ENCODE measurements at regions not wholly inside any gene's neighbourhood (a gene's known extent, or its start where the extent isn't known, plus 50 kb on each side); places are given as distances from the start of the nearest gene placed in this dataset.

DNA sequence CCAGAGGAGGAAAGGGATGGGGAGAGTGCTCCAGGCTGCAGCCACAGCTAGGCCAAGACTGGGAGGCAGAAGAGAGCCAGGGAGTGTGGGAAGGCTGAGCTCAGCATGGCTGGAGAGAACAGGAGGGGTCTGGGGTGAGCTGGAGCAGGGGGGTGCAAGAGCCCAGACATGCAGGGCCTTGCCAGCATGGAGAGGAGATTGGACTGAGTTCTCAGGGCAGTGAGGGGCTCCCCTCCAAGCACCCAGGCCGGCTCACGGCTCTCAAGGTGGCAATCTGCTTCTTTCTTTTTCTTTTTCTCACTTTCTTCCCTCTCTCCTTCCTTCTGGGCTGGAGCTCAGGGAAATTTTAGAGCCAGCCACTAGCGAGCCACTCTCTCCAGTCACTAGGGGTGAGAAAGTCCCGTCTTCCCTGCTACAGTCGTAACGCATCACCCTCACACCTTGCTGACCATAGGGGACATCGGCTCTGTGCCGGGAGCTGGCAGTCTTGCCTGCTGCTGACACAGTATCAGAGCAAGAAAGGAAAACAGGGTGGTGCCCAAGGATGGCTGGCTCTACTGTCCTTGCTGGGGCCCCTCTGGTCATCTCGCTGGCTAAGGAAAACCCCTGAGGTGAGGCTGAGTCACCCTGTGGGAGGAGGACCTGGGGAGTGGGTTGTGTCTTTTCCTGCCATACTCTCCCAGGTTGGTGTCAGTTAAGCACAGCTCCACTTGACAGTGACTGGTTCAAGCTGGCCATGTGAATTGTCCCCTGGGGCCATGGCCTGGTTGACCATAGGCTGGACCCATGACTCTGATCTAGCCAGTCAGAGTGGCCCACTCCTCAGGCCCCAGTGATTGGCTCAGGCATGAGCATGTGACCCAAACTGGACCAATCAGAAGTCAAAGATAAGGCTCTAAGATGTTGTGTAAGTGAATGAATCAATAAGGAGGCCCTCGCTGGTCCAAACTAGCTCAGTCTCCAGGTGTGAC lies 135.1 kb upstream of the PMEPA1 start:
- no peak for ATAC-seq
- 90 to 91% methylated on average over 10 of the region's 10 CpGs for WGBS, 2 donors
- no peak for DNase-seq
- TF ChIP-seq, protein P1, sequence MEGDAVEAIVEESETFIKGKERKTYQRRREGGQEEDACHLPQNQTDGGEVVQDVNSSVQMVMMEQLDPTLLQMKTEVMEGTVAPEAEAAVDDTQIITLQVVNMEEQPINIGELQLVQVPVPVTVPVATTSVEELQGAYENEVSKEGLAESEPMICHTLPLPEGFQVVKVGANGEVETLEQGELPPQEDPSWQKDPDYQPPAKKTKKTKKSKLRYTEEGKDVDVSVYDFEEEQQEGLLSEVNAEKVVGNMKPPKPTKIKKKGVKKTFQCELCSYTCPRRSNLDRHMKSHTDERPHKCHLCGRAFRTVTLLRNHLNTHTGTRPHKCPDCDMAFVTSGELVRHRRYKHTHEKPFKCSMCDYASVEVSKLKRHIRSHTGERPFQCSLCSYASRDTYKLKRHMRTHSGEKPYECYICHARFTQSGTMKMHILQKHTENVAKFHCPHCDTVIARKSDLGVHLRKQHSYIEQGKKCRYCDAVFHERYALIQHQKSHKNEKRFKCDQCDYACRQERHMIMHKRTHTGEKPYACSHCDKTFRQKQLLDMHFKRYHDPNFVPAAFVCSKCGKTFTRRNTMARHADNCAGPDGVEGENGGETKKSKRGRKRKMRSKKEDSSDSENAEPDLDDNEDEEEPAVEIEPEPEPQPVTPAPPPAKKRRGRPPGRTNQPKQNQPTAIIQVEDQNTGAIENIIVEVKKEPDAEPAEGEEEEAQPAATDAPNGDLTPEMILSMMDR (IDR thresholded peaks at IDR 0.05), result no peak
- H3K36me3 ChIP-seq, result no peaks in the 10 kb centered on the region
- no peak overlapping the region for H3K4me3 ChIP-seq
- intact Hi-C loops (cut with DNase I), result no loop called here
- peaks cover 0 to 4% (median 0%) of the 10 kb centered on the region in 9 donors for H3K4me1 ChIP-seq
- no peak overlapping the region for H3K27ac ChIP-seq
- H3K27me3 ChIP-seq, result peaks cover 0 to 6% (median 0%) of the 10 kb centered on the region in 7 donors
- no peaks in the 10 kb centered on the region for H3K9me3 ChIP-seq

DNA sequence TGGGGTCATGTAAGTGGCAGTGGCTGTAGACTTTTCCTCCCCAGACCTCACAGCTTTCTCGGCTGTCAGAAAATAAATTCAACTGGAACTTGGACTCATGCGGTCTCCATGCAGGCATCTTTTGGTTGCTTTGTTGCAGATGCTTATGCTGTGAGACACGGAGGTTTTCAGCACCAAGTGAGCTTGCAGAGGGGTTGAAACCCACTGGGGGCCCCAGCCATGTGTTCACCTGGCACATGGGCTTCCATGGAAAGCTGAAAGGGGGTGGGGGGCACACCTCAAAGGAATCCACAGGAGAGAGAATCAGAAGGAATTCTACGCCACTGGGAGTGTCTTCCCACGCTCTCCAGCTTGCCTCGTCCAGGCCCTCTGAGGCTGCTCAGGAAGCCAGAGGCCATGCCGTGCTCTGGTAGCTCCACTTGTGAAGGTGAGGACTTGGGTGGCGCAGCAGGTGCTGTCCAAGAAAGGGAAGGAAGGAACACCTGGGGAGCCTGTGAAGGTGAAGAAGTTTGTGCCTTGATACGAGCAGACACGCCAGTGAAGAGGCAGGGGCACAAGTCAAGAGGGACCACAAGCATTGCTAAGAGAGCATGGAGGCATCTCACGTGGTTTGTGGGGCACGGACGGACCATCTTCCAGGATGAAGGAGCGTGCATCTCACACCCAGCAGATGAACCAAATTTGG lies 134.3 kb upstream of the PMEPA1 start:
- Histone ChIP-seq H3K4me1 (peaks cover 0 to 12% (median 0%) of the 10 kb centered on the region in 9 donors), H3K4me3 (no peak overlapping the region), H3K27ac (no peak overlapping the region), H3K36me3 (no peaks in the 10 kb centered on the region), H3K27me3 (peaks cover 0 to 6% (median 0%) of the 10 kb centered on the region in 7 donors), H3K9me3 (no peaks in the 10 kb centered on the region)
- DNase-seq (no peak), ATAC-seq (no peak)
- TF ChIP-seq, protein P1 (IDR thresholded peaks at IDR 0.05), result no peak
- intact Hi-C loops (cut with DNase I), result no loop called here
- WGBS, 2 donors, result 96% methylated on average over 14 of the region's 14 CpGs

DNA sequence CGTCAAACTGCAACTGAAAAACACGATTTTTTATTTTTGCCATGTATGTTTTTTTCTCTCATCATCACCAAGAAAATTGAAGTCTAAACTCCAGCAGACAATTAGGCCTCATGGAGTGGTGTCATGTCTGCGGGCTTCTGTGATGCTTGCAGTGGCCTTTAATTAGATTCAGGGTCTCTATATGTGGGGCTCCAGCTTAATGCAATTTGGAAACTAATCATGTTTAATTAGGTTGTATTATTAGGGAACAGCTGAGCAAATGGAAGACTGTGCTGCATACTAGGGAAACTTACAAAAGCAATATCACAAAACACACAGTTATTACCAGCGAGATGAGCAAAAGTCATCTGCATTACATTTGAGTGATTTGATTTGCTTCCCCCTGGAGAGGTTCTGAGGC lies 132.9 kb upstream of the PMEPA1 start:
- TF ChIP-seq, protein P1 (IDR thresholded peaks at IDR 0.05), result no peak
- Histone ChIP-seq H3K27me3 (peaks cover 0 to 6% (median 0%) of the 10 kb centered on the region in 7 donors), H3K27ac (no peak overlapping the region), H3K36me3 (no peaks in the 10 kb centered on the region), H3K9me3 (no peaks in the 10 kb centered on the region), H3K4me1 (peaks cover 0 to 21% (median 0%) of the 10 kb centered on the region in 9 donors), H3K4me3 (no peak overlapping the region)
- 89 to 92% methylated on average over 4 of the region's 4 CpGs for WGBS, 2 donors
- DNase-seq (no peak), ATAC-seq (no peak)
- intact Hi-C loops (cut with DNase I), result no loop called here

DNA sequence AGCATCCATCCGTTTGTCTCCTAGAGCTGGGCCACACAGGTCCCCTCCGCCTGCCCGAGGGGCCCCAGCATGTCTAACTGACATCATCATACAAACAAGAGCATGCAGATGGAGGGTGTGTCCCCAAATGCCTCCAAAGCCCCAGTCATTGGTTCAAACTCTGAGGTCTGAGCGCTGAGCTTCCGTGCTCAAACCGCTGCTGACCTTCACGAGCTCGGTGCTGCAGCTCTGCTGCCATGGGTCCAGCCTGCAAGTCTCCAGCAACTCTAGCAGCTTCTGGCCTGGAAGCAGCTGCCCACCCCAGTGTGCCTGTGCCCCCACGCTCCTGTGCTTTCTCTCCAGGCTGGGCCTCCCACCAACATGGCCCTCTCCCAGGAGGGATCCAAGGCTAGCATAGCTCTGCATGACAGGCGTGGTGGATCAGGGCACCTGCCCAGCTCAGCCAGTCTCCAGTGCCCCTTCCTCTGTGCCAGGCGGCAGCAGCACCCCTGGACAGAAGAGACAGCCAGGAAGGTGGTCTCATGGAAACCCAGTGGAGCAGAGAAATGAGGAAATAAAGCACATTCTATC lies 131.6 kb upstream of the PMEPA1 start:
- Histone ChIP-seq H3K27ac (no peak overlapping the region), H3K36me3 (no peaks in the 10 kb centered on the region), H3K27me3 (peaks cover 0 to 6% (median 0%) of the 10 kb centered on the region in 7 donors), H3K9me3 (no peaks in the 10 kb centered on the region), H3K4me1 (peaks cover 0 to 21% (median 0%) of the 10 kb centered on the region in 9 donors), H3K4me3 (no peak overlapping the region)
- ATAC-seq, result no peak
- TF ChIP-seq, protein P1 (IDR thresholded peaks at IDR 0.05), result no peak
- no peak for DNase-seq
- intact Hi-C loops (cut with DNase I), result no loop called here
- 94 to 97% methylated on average over 11 of the region's 11 CpGs for WGBS, 2 donors

Measured in heart right ventricle (tissue), 16 donors.